GM11168 (cell line): ENCODE measurements at regions not wholly inside any gene's neighbourhood (a gene's known extent, or its start where the extent isn't known, plus 50 kb on each side); places are given as distances from the start of the nearest gene placed in this dataset.
"Not testable (repeated sequence)": the region's sequence is repeated elsewhere in the genome, so short reads cannot be mapped to it uniquely, and the experiment has no call there.

Experiments
- in situ Hi-C: fragments of 300-500 bp; cut with MboI; formaldehyde crosslinking; loops from one replicate; pipeline ENCODE4 v1.12.0; 2022; ENCODE audit warnings: low sequenced_read_pairs; ENCODE audit not compliant: unreplicated experiment

DNA sequence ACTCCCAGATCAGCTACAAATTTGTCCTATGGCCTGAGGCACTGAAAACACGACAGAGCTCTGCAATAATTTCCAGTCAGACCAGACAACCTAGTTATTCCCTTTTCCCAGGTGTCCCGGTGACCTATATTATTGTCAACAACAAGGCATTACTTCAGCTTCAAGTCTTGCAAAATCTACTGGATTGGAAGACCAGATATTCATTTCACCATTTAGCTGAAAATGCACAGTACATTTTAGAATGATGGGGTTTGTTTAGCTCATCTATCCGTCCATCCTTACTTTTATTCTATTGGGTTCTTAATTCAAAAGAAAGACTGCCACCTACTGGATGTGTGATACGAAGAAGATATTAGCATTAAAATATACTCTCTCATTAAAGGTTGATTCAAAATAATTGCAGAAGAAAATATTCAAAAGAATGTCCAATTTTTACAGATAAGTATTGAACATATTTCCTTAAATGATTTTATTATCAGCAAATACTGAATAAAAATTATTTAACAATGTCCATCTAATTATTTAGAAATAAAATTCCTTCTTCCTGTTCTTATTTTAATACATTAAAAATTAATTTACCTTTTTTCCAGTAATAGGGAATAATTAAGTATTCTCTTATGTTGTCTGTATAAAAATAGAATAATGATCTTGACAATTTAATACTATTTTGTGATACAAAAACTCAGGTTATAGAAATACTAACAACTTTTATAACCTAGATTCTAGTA, 244.9 kb upstream of the LRIG3 start:
- in situ Hi-C loops: no loop called here

DNA sequence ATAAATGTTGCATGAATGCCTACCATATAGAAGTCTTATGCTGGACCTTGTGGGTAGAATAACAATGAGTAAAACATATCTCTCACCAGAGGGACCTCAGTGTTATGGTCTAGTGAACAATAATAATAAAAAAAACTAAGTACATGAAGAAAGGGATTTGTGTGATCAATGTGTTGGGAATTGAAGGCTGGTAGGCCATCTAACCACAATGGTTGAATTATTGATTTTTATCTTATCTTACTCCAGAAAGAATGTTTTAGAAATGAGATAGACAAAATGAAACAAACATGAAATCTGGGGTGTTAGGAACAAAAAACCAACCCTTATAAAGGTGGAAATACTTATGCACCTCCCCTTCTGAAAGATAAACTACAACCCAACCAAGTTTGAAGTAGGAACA, 243.9 kb upstream of the LRIG3 start:
- in situ Hi-C loops: no loop called here

DNA sequence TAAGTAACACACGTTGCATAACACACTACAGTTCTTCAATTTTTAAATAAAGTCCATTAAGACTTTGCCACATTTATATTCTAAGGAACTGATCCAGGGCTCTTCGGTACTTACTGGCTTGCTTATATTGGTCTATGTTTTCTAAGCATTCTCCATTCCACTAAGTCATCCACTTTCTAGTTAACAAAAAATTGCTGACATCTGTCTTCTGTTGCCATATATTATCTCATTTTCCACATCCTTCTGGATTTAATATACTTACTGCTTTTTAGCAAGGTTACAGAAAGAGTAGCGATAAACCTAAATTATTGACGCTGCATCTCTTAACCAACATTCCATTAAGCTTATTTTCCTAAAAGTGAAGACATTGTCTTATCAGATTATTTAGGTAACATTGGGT, 238.4 kb upstream of the LRIG3 start:
- in situ Hi-C loops: no loop called here

DNA sequence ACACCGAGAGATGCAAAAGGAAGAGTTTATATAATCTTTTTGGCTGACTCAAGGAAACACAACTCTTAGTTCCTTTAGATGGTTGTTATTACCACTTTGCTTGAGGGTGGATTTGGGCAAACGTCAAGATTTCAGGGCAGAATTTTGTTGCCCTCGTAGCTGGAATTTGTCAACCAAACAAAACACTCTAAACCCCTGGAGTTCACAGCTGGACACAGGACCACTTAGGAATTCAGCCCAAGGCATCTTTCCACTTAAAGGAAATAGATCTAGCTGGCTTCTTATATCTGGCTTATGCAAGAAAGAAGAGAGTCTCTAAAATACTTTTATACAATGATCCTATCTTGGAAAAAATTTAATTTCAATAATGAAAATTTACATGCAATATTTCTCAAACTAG, 237.8 kb upstream of the LRIG3 start:
- in situ Hi-C loops: no loop called here

DNA sequence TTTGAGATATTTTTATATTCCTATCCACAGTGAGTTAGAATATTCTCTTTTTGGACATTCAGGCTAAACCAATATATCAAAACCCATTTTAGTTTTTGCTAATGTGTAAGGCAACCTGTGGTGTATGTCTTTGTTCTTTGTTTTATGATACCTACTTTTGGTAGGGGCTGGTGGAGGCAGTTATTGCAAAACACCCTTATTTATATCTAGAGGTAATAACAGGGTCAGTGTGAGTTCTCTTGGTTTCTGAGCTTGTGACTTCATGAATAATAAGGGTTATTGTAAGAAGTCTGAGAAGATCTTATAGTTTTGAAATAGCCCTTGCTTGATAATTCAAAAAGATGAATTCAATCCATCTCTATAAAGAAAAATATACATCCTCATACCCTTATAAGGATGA, 235.1 kb upstream of the LRIG3 start:
- in situ Hi-C loops: no loop called here

DNA sequence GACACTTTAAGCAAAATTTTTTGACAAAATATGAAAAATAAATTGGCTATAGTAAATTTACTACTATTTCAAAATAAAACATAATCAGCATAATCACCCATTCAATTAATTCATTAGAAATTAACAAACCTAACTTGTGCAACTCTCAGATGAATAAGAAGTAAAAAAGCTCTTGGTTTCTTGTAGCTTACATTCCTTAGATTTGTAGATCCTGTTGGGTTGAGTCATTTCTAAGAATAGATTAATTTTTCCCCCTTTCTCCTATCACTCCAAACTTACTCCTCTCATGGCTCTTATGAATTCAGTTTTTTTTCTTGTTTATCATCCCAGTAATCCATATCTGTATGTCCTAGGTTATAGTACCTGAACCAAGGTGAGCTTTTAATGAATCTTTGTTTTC, 230.9 kb upstream of the LRIG3 start:
- in situ Hi-C loops: no loop called here

DNA sequence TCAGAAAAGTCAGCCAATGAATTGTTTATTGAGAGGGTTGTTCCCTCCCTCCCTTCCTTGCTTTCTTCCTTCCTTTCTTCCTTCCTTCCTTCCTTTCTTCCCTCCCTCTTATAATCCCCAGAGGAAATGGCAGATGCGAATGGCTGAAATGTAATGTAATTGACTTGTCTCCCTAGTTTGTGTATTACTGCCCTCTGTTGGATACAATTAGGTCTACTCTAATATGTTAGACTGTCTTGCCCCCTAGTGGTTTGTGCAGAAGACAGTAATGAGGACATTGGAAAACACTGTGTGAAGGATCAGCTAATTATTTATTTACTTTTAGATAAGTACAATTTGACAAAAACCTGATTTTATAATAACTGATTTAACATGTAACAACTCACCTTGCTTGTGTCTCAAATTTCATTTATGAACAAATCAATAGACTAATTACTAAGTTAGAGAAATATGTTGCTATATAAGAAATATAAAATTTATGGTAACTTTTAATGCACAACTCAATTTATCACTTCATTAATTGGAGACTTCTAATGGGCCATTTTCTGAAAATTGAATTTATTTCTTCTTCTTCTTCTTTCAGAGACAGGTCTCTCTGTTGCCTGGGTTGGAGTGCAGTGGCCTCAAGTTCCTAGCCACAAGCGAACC, 229.8 kb upstream of the LRIG3 start:
- in situ Hi-C loops: no loop called here

DNA sequence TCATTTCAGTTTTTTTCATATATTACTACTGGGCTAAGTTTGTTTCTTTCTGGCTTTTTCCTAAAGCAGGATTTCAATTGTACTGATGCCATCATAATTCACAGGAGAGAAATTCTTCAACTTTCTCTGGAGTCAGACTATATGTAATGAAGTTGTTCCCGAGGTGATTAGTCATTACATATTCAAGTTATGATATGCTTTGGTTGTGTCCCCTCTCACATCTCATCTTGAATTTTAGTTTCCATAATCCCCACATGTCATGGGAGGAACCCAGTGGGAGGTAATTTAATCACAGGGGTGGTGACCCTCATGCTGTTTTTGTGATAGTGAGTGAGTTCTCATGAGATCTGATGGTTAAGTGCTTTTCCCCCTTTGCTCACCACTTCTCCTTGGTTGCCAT, 227.5 kb upstream of the LRIG3 start:
- in situ Hi-C loops: no loop called here

DNA sequence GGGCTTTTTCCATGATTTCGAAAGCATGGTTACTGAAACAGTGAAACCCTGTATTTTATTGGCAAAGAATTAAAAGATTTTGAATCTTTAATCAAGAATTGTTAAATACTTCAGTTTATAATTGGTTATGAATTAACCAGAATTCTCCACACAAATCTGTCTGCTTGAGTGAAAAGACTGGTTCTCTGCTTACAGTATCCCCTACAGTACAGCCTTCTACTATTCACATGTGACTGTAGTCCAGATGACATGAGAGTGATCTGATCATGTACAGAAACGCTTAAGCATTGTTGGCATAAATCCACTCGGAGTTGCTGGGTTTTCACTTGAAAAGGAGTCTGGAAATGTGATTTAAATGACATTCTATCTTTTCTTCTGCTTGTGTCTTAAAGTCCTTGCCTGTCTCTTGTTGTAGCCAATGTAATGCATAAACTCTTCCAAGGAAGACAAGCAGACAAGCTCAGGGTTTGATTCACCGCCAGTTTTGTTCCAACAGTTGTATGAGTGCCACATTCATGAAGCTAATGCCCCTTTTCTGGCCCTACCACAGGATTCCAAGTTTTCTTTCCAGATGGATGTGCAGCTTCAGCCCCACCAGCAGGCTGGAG, 222.0 kb upstream of the LRIG3 start:
- in situ Hi-C loops: no loop called here

DNA sequence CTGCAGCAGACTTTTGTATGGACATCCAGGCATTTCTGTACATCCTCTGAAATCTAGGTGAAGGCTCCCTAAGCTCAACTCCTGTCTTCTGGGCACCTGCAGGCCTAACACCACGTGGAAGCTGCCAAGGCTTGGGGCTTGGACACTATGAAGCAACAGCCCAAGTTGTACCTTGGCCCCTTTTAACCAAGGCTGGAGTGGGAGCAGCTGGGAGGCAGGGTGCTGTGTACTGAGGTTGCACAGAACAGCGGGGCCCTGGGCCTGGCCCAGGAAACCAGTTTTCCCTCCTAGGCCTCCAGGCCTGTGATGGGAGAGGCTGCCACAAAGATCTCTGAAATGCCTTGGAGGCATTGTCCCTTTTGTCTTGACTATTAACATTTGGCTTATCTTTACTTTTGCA, 214.4 kb upstream of the LRIG3 start:
- in situ Hi-C loops: no loop called here

DNA sequence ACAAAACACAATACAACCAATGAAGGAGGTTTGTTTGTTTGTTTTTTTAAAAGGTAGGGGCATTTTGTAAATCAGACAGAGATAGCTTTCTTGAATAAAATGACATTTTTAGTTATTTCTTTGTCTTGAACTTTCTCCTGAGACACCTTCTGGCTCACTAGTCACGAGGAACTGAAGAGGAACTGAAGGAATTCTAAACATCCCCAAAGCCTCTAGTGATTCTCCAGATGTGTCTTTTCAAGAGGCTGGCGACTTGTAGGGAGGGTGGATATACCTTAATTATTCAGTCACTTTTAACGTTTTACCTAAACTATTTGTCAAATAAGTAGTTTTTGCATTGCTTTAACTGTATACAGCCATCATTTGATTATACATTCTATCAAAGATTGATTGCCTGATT, 211.2 kb upstream of the LRIG3 start:
- in situ Hi-C loops: no loop called here

DNA sequence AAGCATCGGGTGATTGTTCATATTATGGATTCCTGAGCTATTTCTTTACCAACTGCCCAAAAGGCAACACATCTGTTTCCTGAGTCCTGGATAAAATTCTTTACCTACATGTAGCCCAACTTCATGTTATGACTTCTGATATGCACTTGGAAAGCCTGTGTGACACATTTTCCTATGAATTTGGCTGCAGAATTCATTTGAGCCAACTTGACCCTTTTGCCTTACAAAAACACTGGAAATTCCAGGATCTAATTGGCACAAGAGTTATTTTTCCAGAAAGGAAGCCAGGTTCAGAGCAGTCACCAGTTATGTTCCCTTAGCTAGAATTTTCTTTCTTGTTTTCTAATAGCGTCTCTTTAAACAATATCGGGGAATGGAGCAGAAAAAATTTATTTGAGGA, 202.5 kb upstream of the LRIG3 start:
- in situ Hi-C loops: no loop called here

DNA sequence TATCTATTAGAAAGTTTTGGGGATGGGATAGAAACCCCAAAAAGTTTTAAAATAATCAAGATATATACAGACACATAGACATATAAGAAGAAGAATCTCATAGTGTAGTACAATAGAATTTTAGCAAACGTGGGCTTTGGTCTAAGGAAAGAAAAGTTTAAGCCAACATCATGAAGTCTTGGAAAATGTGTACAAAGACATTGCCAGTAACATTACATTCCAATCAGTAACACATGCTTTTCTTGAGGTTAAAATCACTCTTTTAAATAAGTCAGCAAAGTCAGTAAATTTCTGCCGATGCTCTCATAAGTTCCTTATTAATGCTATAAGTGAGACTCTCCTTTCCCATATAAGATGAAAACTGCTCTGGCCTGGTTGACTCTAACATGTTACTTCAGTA, 201.1 kb upstream of the LRIG3 start:
- in situ Hi-C loops: no loop called here

DNA sequence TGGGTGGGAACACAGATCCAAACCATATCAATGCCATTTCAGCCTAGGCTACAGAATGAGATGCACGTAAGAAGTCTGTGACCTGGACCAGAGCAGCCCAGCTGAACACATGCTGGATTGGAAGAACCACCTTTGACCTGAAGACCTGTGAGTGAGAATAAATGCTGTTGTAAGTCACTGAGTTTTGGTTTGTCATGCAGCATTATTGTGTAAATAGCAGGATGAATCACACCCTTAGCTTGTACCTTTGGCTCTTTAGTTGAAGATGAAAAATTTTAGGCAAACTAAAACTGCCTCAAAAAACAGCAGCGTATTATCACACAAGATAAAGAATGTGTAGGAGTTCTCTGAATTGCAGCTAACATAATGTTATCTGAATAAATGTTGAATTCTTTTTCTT, 199.4 kb upstream of the LRIG3 start:
- in situ Hi-C loops: no loop called here

DNA sequence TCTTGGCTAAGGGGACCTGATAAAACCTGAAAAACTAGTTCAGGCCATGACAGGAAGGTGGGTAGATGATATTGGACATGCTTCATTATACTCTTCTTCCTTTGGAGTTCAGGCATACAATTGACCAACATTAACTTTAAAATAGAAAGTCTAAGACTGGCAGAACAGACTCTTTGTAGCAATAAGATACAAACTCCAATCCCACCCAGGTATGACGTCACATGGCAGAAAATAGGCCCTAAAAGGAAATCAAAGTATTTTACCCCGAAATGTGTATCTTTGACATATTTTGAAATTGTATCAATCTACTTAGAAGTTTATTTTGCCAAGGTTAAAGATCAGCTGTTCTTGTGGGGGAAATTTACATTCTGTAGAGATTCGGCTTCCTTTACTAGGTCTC, 198.1 kb upstream of the LRIG3 start:
- in situ Hi-C loops: no loop called here

DNA sequence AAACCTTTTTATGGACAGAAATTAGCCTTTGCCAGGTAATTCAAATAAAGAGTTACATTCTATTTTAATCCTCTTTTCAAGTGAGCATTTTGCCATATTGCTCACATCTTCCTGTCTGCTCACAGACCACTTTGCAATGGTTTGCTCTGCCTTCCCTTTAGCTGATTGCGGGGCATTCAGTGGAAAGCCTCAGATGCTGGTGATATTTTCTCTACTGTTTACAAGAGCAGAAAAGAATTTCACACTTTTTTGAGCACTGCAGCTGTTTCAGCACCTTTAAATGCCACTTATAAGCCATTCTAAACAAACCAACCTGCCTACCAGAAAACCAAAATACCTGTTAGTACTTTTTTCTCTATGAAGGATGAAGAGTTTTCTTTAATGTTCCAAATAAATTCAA, 195.7 kb upstream of the LRIG3 start:
- in situ Hi-C loops: no loop called here

DNA sequence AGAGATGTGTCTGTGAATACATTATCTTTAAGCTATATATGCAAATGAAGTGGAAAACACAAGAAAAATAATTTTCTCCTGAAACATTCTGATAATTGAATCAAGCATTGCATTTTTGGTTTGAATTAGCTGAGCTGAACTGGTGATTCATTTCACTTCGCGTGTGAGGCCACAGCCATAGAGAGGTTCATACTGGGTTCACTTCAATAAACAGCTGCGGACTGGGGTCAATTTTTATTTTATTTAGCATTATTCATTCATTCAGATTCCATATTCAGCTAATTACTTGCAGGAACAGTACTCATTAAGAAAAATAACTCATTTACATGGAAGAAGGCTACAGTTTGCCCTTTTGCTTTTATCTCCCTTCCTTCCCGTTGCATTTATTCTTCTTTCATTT, 195.2 kb upstream of the LRIG3 start:
- in situ Hi-C loops: no loop called here

DNA sequence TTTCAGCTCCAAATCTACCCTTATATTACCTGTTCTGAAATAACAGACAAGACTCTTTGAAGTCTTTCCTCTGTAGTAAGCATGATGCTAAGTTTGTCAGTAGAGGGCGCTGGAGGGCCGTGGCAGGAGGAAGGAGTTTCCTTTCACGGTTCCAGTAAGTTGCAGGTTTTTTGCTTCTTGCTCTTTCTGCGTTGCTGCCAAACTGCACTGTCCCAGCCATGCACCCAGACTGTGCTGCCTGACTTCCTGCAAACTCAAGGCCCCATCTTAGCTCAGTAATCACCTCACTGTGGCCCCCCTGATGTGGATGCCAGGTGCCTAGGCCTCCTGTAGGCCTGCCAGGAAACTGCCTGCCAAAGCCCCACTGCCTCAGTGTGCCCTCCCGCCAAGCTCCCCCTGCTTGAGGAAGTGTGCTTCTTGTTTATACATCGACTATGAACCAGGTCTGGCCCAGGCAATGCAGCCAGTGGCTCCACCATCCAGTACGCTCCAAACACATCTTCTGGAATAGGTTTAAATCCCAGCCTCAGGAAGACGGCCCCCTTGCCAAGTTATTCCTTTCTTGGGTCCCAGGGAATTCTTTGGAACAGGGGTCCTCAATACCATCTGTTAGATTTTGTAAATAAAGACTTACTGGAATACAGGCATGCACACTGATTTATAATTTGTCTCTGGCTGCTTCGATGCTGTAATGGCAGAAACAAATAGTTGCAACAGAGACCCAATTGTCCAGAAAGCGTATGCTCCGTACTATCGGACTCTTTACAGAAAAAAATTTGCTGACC, 193.7 kb upstream of the LRIG3 start:
- in situ Hi-C loops: no loop called here

DNA sequence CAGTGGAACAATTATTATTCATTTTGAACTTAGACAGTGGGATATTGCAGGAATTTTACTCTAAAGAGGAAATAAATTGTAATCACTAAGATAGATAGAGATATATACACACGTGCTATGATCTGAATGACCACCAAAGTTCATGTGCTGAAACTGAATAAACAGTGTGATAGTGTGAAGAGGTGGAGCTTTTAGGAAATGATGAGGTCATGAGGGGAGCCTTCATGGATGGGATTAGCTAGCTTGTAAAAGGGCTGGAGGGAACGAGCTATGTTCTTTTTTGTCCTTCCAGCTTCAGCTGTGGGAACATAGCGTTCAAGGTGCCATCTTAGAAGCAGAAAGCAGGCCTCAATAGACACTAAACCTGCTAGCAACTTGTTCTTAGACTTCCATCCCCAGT, 191.5 kb upstream of the LRIG3 start:
- in situ Hi-C loops: no loop called here

DNA sequence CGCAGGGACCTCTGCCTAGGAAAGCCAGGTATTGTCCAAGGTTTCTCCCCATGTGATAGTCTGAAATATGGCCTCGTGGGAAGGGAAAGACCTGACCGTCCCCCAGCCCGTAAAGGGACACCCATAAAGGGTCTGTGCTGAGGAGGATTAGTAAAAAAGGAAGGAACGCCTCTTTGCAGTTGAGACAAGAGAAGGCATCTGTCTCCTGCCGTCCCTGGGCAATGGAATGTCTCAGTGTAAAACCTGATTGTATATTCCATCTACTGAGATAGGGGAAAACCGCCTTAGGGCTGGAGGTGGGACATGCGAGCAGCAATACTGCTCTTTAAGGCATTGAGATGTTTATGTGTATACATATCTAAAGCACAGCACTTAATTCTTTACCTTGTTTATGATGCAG, 188.2 kb upstream of the LRIG3 start:
- in situ Hi-C loops: not testable (repeated sequence)

DNA sequence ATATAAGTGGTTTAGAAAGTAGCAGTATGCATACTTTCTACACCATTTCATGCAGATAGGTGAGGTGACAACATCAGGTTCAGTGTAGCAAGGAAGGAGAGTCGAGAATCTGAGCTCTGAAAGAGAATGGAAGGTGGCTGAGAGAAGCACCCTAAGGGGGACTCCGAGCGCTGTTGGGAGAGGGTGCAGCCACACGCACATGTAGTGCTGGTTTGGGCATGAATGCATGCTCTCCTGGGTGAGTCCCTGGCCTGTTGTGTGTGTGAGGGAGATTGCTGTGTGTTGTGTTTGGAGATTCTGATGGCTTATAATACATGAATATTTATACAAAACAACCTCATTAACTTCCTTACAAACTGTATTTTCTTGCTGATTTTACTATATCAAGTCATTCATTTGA, 180.3 kb upstream of the LRIG3 start:
- in situ Hi-C loops: no loop called here
